ENCODE measurements at regions not wholly inside any gene's neighbourhood (a gene's known extent, or its start where the extent isn't known, plus 50 kb on each side); places are given as distances from the start of the nearest gene placed in this dataset.

GRCh38 chr4:94000559-94000958, 172.0 kb downstream of the ATOH1 start:
- TF ChIP-seq CTCF (conservative IDR thresholded peaks at IDR 0.05; ENCODE audit: low read length) = peak; percentile 35
- no peak for TF ChIP-seq EZH2phosphoT487 (IDR thresholded peaks at IDR 0.05; ENCODE audit: borderline replicate concordance)

Measured in Loucy (cell line).